OCI-LY1 (cell line): ENCODE measurements at regions not wholly inside any gene's neighbourhood (a gene's known extent, or its start where the extent isn't known, plus 50 kb on each side); places are given as distances from the start of the nearest gene placed in this dataset.

Source experiments
- H2AFZ ChIP-seq: fragments of 200-600 bp; sonication (generic), shearing (Covaris generic); 2 replicates; pipeline ENCODE4 v1.6.0; 2014; ENCODE audit warnings: antibody characterized with exemption, mild to moderate bottlenecking, low read length
- H3F3A ChIP-seq: fragments of 200-600 bp; sonication (generic), shearing (Covaris generic); 2 replicates; pipeline ENCODE4 v1.6.0; 2014; ENCODE audit warnings: mild to moderate bottlenecking, antibody characterized with exemption, low read length, moderate library complexity; ENCODE audit not compliant: insufficient read depth
- H3K27ac ChIP-seq: fragments of 200-600 bp; sonication (generic); 2 replicates; pipeline ENCODE4 v1.5.1; 2014; ENCODE audit warnings: low read length, mixed run types, mild to moderate bottlenecking, low read depth; ENCODE audit not compliant: poor library complexity, severe bottlenecking
- H3K27me3 ChIP-seq: fragments of 200-600 bp; sonication (generic); 2 replicates; pipeline ENCODE4 v1.6.0; 2014; ENCODE audit warnings: antibody characterized with exemption, mild to moderate bottlenecking, low read length, moderate library complexity; ENCODE audit not compliant: insufficient read depth
- H3K36me3 ChIP-seq: fragments of 200-600 bp; sonication (generic); 2 replicates; pipeline ENCODE4 v1.6.1; 2014; ENCODE audit warnings: mild to moderate bottlenecking, antibody characterized with exemption, low read length, moderate library complexity, mixed read lengths; ENCODE audit not compliant: insufficient read depth
- H3K4me1 ChIP-seq: fragments of 200-600 bp; sonication (generic); 2 replicates; pipeline ENCODE4 v1.5.1; 2014; ENCODE audit warnings: mild to moderate bottlenecking, low read length, moderate library complexity; ENCODE audit not compliant: insufficient read depth, severe bottlenecking
- H3K4me2 ChIP-seq: fragments of 200-600 bp; sonication (generic), shearing (Covaris generic); 2 replicates; pipeline ENCODE4 v1.6.1; 2014; ENCODE audit warnings: low read length
- H3K4me3 ChIP-seq: fragments of 200-600 bp; sonication (generic); 2 replicates; pipeline ENCODE4 v1.5.1; 2014; ENCODE audit warnings: low read length, low read depth, mild to moderate bottlenecking, mixed read lengths; ENCODE audit not compliant: poor library complexity, severe bottlenecking
- H3K79me2 ChIP-seq: fragments of 200-600 bp; shearing (Covaris generic); 2 replicates; pipeline ENCODE4 v1.6.1; 2016; ENCODE audit warnings: mixed run types, low read length, mixed read lengths; ENCODE audit not compliant: insufficient read depth
- H3K9ac ChIP-seq: fragments of 200-600 bp; sonication (generic), shearing (Covaris generic); 2 replicates; pipeline ENCODE4 v1.6.1; 2014; ENCODE audit warnings: mild to moderate bottlenecking, low read length, mixed read lengths
- H3K9me2 ChIP-seq: fragments of 200-600 bp; sonication (generic), shearing (Covaris generic); 2 replicates; pipeline ENCODE4 v1.6.1; 2014; ENCODE audit warnings: low read depth, mild to moderate bottlenecking, low read length, mixed read lengths
- H3K9me3 ChIP-seq: fragments of 200-600 bp; shearing (Covaris generic); 2 replicates; pipeline ENCODE4 v1.6.1; 2014; ENCODE audit warnings: low read length, mixed read lengths
- H4K20me1 ChIP-seq: fragments of 200-600 bp; sonication (generic), shearing (Covaris generic); 2 replicates; pipeline ENCODE4 v1.6.0; 2016; ENCODE audit warnings: mild to moderate bottlenecking, low read length; ENCODE audit not compliant: insufficient read depth
- CTCF ChIP-seq: fragments of 200-600 bp; sonication (generic), shearing (Covaris generic); IDR thresholded peaks from 2 replicates; pipeline ENCODE4 v1.5.1; 2017; ENCODE audit warnings: mild to moderate bottlenecking, antibody characterized with exemption, low read length, moderate library complexity, mixed read lengths
- EZH2 ChIP-seq: fragments of 200-600 bp; sonication (generic), shearing (Covaris generic); IDR thresholded peaks from 2 replicates; pipeline ENCODE4 v1.8.0; 2017; ENCODE audit warnings: borderline replicate concordance, mixed run types, mild to moderate bottlenecking, antibody characterized with exemption, low read length, moderate library complexity, mixed read lengths

DNA sequence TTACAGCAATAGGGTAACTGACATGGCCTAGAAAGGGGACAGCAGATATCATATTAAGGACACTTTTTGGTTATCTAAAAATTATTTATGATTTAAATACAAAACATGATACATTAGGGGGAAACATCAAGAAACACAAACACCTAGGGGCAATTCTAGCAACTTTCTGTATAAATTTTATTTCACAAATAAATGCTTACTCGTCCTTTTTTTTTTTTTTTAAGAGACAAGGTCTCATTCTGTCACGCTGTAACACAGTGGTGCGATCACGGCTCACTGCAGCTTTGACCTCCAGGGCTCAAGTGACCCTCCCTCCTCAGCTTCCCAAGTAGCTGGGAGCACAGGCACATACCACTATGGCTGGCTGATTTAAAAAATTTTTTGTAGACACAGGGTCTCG, 151.8 kb upstream of the BCOR start:
- Histone ChIP-seq H3K4me2 (no peak overlapping the region), H3K9me2 (no peaks in the 10 kb centered on the region), H4K20me1 (no peaks in the 10 kb centered on the region), H3K36me3 (no peaks in the 10 kb centered on the region), H3K4me1 (no peaks in the 10 kb centered on the region), H3K79me2 (no peaks in the 10 kb centered on the region), H3F3A (no peaks in the 10 kb centered on the region), H3K27me3 (no peaks in the 10 kb centered on the region), H3K9ac (no peak overlapping the region), H3K4me3 (no peak overlapping the region), H2AFZ (no peak overlapping the region), H3K9me3 (no peaks in the 10 kb centered on the region), H3K27ac (no peak overlapping the region)
- TF ChIP-seq CTCF (no peak), EZH2 (no peak)

- no peaks in the 10 kb centered on the region for H3K4me1 ChIP-seq
- H3K79me2 ChIP-seq: no peaks in the 10 kb centered on the region
- no peaks in the 10 kb centered on the region for H3K27me3 ChIP-seq
- no peaks in the 10 kb centered on the region for H3K9me3 ChIP-seq
- no peak overlapping the region for H3K4me2 ChIP-seq
- TF ChIP-seq CTCF (no peak), EZH2 (no peak)
- H4K20me1 ChIP-seq: no peaks in the 10 kb centered on the region
- H3K4me3 ChIP-seq: no peak overlapping the region
- H3K9ac ChIP-seq: no peak overlapping the region
- no peaks in the 10 kb centered on the region for H3K9me2 ChIP-seq
- H3K36me3 ChIP-seq: no peaks in the 10 kb centered on the region
- H3F3A ChIP-seq: no peaks in the 10 kb centered on the region
- no peak overlapping the region for H3K27ac ChIP-seq
- no peak overlapping the region for H2AFZ ChIP-seq
These were observed 151.1 kb upstream of the BCOR start for GRCh38 chrX:40248822-40249221.

GRCh38 chrX:40247848-40248622, 150.3 kb upstream of the BCOR start:
- TF ChIP-seq CTCF (no peak), EZH2 (no peak)
- Histone ChIP-seq H3K79me2 (no peaks in the 10 kb centered on the region), H3K4me3 (no peak overlapping the region), H3K9ac (no peak overlapping the region), H3K36me3 (no peaks in the 10 kb centered on the region), H3K9me2 (no peaks in the 10 kb centered on the region), H3K27me3 (no peaks in the 10 kb centered on the region), H2AFZ (no peak overlapping the region), H3K4me1 (no peaks in the 10 kb centered on the region), H4K20me1 (no peaks in the 10 kb centered on the region), H3K9me3 (no peaks in the 10 kb centered on the region), H3K4me2 (no peak overlapping the region), H3K27ac (no peak overlapping the region), H3F3A (no peaks in the 10 kb centered on the region)
